ENCODE measurements at regions not wholly inside any gene's neighbourhood (a gene's known extent, or its start where the extent isn't known, plus 50 kb on each side); places are given as distances from the start of the nearest gene placed in this dataset.

DNA sequence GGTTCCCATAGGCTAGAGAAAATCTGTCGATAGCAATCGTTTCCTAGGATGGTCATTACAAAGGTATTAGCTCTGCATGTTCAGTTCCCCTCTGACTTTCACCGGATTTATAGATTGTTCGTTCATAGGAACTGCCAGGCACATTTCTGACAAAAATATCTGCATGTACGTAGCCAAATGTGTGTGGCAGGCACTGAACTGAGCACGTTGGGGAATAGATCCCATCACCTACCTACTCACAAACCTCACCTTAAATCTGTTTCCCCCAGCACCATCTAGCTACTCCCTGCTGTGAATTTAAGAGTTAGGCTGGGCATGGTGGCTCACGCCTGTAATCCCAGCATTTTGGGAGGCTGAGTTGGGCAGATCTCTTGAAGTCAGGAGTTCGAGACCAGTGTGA, 64.5 kb upstream of the TANC2 start:
- TF ChIP-seq, protein P1, sequence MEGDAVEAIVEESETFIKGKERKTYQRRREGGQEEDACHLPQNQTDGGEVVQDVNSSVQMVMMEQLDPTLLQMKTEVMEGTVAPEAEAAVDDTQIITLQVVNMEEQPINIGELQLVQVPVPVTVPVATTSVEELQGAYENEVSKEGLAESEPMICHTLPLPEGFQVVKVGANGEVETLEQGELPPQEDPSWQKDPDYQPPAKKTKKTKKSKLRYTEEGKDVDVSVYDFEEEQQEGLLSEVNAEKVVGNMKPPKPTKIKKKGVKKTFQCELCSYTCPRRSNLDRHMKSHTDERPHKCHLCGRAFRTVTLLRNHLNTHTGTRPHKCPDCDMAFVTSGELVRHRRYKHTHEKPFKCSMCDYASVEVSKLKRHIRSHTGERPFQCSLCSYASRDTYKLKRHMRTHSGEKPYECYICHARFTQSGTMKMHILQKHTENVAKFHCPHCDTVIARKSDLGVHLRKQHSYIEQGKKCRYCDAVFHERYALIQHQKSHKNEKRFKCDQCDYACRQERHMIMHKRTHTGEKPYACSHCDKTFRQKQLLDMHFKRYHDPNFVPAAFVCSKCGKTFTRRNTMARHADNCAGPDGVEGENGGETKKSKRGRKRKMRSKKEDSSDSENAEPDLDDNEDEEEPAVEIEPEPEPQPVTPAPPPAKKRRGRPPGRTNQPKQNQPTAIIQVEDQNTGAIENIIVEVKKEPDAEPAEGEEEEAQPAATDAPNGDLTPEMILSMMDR (IDR thresholded peaks at IDR 0.05): no peak
- TF ChIP-seq POLR2AphosphoS5 (IDR thresholded peaks at IDR 0.05) (no peak), POLR2A (IDR thresholded peaks at IDR 0.05) (no peak)

Measured in suprapubic skin (tissue), 4 donors.